NCI-H345 (cell line): ENCODE measurements at regions not wholly inside any gene's neighbourhood (a gene's known extent, or its start where the extent isn't known, plus 50 kb on each side); places are given as distances from the start of the nearest gene placed in this dataset.

ENCODE experiments used
- DNase-seq: peaks from one replicate; lab custom pipeline; 2025; lab: John Stamatoyannopoulos, UW

- no peak for DNase-seq
Measured at GRCh38 chr17:5635949-5636348, 51.6 kb upstream of the NLRP1 start.

- no peak for DNase-seq
Measured at GRCh38 chr17:5638596-5638995, 54.3 kb upstream of the NLRP1 start.

- DNase-seq: no peak
Measured at GRCh38 chr17:5640726-5641125, 56.4 kb upstream of the NLRP1 start.

GRCh38 chr17:5642752-5643151 is 58.4 kb upstream of the NLRP1 start:
- no peak for DNase-seq

- peak; percentile 20 for DNase-seq
Measured at GRCh38 chr17:5644065-5644464, 59.8 kb upstream of the NLRP1 start.

- no peak for DNase-seq
Measured at GRCh38 chr17:5651348-5651747, 67.0 kb upstream of the NLRP1 start.

GRCh38 chr17:5661491-5662125 is 77.3 kb upstream of the NLRP1 start:
- no peak for DNase-seq

- DNase-seq: no peak
Measured at GRCh38 chr17:5662409-5663085, 78.2 kb upstream of the NLRP1 start.

GRCh38 chr17:5665164-5665563 is 80.9 kb upstream of the NLRP1 start:
- DNase-seq: no peak

- peak; percentile 2 for DNase-seq
Measured at GRCh38 chr17:5667871-5668270, 83.6 kb upstream of the NLRP1 start.

GRCh38 chr17:5668557-5669138 is 84.3 kb upstream of the NLRP1 start:
- DNase-seq: no peak

GRCh38 chr17:5669191-5669590 is 84.9 kb upstream of the NLRP1 start:
- no peak for DNase-seq

GRCh38 chr17:5672141-5672540 is 87.8 kb upstream of the NLRP1 start:
- DNase-seq: no peak

GRCh38 chr17:5672815-5673430 is 88.6 kb upstream of the NLRP1 start:
- DNase-seq: no peak

- DNase-seq: no peak
Measured at GRCh38 chr17:5675625-5676421, 91.5 kb upstream of the NLRP1 start.

- DNase-seq: no peak
Measured at GRCh38 chr17:5677620-5678019, 93.3 kb upstream of the NLRP1 start.

GRCh38 chr17:5678171-5678570 is 93.9 kb upstream of the NLRP1 start:
- no peak for DNase-seq

GRCh38 chr17:5680766-5681165 is 96.5 kb upstream of the NLRP1 start:
- no peak for DNase-seq

- no peak for DNase-seq
Measured at GRCh38 chr17:5683241-5683640, 98.9 kb upstream of the NLRP1 start.

GRCh38 chr17:5686074-5686635 is 101.8 kb upstream of the NLRP1 start:
- DNase-seq: no peak

GRCh38 chr17:5687646-5688045 is 103.3 kb upstream of the NLRP1 start:
- no peak for DNase-seq

GRCh38 chr17:5693821-5694220 is 109.5 kb upstream of the NLRP1 start:
- no peak for DNase-seq
